SK-N-SH (cell line): ENCODE measurements at regions not wholly inside any gene's neighbourhood (a gene's known extent, or its start where the extent isn't known, plus 50 kb on each side); places are given as distances from the start of the nearest gene placed in this dataset.

Experiments
- EP300 ChIP-seq, 2 experiments: IDR thresholded peaks; 2 replicates each; pipeline versions ENCODE4 v1.4.0 to v1.6.1; 2012; ENCODE audit warnings: borderline replicate concordance in 1 of 2, low read depth in 1 of 2, low read length in 1 of 2
- RFX5 ChIP-seq: IDR thresholded peaks from 2 replicates; pipeline ENCODE4 v1.6.1; 2012; ENCODE audit warnings: mild to moderate bottlenecking, improper control_type of control experiment, low read length
- TF ChIP-seq, protein P1 (sequence below): IDR thresholded peaks from 2 replicates; pipeline ENCODE4 v1.6.1; 2012; ENCODE audit warnings: mild to moderate bottlenecking, low read depth, low read length, moderate library complexity
- TF ChIP-seq, protein P2 (sequence below): fragments of 200-600 bp; sonication (generic); IDR thresholded peaks from 2 replicates; pipeline ENCODE4 v1.6.1; 2017; ENCODE audit warnings: antibody characterized with exemption, mild to moderate bottlenecking, moderate library complexity

DNA sequence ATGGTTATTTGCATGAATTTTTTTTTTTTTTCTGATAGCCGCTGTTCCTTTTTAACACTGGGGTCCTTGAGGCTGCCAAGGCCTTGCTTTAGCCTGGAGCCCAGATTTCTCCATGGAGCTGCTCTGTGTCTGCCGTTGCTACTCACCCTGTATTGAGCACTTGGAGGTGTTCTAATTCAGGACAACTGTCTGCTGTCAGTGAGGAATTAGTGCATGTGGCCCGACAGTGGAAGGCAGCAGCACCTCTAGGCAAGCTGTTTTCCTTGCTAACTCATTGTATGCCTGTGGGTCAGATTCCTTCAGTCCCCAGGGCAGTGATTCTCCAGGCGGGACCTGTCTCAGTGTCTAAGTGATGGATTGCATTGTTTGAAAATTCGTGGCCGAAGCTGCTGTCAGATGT is 147.7 kb upstream of the DPP10 start:
- TF ChIP-seq, protein P1, sequence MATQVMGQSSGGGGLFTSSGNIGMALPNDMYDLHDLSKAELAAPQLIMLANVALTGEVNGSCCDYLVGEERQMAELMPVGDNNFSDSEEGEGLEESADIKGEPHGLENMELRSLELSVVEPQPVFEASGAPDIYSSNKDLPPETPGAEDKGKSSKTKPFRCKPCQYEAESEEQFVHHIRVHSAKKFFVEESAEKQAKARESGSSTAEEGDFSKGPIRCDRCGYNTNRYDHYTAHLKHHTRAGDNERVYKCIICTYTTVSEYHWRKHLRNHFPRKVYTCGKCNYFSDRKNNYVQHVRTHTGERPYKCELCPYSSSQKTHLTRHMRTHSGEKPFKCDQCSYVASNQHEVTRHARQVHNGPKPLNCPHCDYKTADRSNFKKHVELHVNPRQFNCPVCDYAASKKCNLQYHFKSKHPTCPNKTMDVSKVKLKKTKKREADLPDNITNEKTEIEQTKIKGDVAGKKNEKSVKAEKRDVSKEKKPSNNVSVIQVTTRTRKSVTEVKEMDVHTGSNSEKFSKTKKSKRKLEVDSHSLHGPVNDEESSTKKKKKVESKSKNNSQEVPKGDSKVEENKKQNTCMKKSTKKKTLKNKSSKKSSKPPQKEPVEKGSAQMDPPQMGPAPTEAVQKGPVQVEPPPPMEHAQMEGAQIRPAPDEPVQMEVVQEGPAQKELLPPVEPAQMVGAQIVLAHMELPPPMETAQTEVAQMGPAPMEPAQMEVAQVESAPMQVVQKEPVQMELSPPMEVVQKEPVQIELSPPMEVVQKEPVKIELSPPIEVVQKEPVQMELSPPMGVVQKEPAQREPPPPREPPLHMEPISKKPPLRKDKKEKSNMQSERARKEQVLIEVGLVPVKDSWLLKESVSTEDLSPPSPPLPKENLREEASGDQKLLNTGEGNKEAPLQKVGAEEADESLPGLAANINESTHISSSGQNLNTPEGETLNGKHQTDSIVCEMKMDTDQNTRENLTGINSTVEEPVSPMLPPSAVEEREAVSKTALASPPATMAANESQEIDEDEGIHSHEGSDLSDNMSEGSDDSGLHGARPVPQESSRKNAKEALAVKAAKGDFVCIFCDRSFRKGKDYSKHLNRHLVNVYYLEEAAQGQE = no peak
- TF ChIP-seq, protein P2, sequence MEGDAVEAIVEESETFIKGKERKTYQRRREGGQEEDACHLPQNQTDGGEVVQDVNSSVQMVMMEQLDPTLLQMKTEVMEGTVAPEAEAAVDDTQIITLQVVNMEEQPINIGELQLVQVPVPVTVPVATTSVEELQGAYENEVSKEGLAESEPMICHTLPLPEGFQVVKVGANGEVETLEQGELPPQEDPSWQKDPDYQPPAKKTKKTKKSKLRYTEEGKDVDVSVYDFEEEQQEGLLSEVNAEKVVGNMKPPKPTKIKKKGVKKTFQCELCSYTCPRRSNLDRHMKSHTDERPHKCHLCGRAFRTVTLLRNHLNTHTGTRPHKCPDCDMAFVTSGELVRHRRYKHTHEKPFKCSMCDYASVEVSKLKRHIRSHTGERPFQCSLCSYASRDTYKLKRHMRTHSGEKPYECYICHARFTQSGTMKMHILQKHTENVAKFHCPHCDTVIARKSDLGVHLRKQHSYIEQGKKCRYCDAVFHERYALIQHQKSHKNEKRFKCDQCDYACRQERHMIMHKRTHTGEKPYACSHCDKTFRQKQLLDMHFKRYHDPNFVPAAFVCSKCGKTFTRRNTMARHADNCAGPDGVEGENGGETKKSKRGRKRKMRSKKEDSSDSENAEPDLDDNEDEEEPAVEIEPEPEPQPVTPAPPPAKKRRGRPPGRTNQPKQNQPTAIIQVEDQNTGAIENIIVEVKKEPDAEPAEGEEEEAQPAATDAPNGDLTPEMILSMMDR = no peak
- no peak for TF ChIP-seq EP300 (IDR thresholded peaks at IDR 0.05; ENCODE audit: borderline replicate concordance in 1 of 2, low read depth in 1 of 2, low read length in 1 of 2)
- no peak for TF ChIP-seq RFX5
